ENCODE measurements at regions not wholly inside any gene's neighbourhood (a gene's known extent, or its start where the extent isn't known, plus 50 kb on each side); places are given as distances from the start of the nearest gene placed in this dataset.

DNA sequence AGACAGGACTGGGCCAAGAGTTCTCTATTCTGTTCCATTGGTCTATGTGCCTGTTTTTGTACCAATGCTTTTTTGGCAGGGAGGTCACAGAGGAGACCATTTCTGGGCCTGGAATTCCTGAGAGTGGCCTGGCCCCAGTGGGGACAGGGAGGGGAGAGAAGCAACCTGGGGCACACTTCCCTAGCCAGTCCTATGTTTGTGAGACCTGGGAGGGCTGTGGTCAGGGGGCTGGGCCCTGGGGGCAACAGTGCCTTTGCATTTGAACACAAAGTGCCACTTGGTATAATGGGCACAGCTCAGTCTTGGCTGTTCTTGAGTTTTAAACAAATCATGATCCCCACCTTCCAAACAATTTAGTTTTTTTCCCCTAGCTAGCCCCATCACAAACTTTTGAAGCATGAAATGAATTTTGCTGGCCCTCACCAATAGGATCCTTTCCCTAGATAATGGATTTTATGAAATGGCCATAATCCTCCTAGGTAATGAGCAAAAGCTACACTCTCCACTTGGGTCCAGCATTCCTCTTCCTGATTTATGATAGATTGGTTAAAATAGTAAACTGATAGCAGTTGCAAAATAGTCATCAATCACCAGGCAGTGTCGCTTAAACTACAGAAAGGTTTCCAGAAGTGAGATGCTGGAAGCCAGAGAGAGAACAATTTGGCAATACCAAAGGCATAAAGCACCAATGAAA is 133.5 kb downstream of the GLI2 start:
- TF ChIP-seq MYC (IDR thresholded peaks at IDR 0.05; ENCODE audit: low read depth, low read length) (no peak), POLR2A (IDR thresholded peaks at IDR 0.05; ENCODE audit: extremely low read depth, insufficient read length) (no peak)
- TF ChIP-seq, protein P1, sequence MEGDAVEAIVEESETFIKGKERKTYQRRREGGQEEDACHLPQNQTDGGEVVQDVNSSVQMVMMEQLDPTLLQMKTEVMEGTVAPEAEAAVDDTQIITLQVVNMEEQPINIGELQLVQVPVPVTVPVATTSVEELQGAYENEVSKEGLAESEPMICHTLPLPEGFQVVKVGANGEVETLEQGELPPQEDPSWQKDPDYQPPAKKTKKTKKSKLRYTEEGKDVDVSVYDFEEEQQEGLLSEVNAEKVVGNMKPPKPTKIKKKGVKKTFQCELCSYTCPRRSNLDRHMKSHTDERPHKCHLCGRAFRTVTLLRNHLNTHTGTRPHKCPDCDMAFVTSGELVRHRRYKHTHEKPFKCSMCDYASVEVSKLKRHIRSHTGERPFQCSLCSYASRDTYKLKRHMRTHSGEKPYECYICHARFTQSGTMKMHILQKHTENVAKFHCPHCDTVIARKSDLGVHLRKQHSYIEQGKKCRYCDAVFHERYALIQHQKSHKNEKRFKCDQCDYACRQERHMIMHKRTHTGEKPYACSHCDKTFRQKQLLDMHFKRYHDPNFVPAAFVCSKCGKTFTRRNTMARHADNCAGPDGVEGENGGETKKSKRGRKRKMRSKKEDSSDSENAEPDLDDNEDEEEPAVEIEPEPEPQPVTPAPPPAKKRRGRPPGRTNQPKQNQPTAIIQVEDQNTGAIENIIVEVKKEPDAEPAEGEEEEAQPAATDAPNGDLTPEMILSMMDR (IDR thresholded peaks at IDR 0.05; ENCODE audit: low read depth, low read length) = no peak

Measured in NB4 (cell line).